A172 (cell line): ENCODE measurements at regions not wholly inside any gene's neighbourhood (a gene's known extent, or its start where the extent isn't known, plus 50 kb on each side); places are given as distances from the start of the nearest gene placed in this dataset.
A peak's percentile ranks its signal among the peaks of the same experiment; 100 is the strongest.
"Not testable (repeated sequence)": the region's sequence is repeated elsewhere in the genome, so short reads cannot be mapped to it uniquely, and the experiment has no call there.

Source experiments
- DNase-seq: peaks from one replicate; pipeline ENCODE4 v3.0.0-alpha.2; 2015; ENCODE audit warnings: low spot score

DNA sequence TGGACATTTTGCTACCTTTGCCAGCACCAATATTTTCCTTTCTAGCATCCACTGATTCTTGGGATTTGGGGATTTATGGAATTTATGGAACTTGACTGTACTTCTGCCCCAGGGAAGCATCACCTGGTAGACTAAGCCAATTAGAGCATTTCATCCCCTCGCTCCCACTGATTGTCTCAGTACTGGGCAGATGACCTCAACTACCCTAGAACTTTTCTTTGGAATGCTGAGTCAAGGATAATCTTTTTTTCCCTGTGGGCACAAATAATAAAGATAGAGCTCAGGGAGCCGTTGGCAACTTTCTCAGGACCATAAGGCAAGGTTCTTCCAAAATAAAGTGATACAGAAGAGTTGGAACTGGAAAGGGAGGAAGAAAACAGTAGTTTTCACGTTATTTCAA lies 438.4 kb downstream of the PLK2 start:
- DNase-seq: no peak

DNA sequence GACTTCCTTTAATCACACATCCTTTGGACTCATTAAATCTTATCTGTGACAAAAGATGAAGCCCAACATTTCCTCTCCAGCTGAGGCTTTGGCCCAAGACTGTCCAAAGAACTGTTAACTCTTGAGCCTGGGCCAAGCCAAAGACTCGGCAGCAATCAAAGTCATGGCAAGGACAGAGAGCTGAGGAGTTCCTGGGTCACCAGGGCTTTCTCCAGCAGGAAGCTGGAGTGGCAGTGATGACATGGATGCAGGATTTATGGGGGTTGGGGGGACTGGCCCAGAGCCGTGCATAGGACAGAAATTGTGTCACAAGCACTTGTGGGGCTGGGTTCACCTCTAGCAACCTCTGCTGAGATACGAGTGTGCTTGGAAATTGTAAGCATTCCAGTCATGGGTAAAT lies 440.3 kb downstream of the PLK2 start:
- DNase-seq: peak; percentile 29

DNA sequence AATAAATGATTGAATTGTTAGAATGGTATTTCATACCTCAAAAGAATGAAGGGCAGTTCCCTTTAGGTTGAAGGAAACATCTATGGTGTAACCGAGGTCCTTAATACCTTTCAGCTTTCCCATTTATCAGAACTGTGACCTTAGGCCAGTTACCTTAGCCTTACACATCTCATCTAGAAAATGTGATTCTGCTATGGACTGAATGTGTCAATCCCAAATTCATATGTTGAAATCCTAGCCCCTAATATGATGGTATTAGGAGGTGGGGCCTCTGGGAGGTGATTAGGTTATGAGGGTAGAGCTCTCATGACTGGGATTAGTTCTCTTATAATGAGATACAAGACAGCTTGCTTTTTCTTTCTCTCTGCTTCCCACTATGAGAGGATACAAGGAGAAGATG lies 441.9 kb downstream of the PLK2 start:
- no peak for DNase-seq

DNA sequence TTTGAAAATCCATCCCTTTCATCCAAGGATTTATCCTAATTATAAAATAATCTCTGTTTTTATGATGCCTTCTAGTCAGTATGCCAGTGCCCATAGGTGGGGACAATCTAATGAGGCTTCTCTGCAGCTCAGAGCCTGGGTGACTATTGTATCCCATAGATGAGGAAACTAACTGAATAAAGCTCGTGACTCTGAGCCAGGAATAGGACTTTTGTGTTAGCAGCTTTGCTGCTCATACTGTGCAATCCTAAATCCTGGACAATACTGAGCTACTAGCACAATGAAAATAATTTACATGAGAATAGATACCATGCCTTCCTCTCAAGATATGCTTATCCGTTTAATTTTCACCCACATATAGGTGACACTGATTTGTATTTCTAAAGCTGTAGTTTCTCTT lies 443.0 kb downstream of the PLK2 start:
- no peak for DNase-seq

DNA sequence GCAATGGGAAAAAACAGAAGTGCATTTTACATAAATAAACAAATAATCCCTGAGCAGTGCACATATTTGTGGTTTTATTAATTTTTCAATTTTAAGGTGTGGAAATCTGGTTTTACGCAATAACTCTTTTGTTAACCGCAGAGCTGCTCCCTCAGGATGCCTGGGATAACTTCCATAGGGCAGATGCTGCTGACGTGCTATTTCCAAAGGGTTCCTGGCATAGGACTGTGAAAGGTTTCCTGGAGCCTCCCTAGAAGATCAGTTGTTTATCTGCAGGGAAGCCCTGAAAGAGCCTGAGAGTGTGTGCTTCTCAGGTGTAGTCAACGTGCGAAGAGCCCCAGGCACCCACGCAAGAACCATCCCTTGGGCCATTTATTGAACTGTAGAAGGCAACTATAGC lies 443.5 kb downstream of the PLK2 start:
- no peak for DNase-seq

DNA sequence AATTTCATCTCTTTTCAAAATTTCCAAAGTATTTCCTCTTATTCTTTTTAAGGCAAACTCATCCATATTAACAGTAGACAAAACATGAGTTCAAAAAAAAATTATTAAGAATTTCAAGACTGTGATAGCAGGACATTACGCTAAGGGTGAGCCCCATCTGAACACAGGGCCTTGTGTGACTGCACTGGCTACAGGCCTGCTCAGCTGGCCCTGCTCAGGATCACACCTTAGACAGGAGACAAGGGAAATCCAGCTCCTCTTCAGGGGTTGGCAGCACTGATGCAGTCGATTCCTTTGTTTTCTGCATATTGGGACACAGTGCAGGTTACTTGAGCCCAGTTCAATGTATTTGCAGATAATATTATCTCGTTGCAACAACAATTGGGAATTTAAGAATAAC lies 444.7 kb downstream of the PLK2 start:
- no peak for DNase-seq

DNA sequence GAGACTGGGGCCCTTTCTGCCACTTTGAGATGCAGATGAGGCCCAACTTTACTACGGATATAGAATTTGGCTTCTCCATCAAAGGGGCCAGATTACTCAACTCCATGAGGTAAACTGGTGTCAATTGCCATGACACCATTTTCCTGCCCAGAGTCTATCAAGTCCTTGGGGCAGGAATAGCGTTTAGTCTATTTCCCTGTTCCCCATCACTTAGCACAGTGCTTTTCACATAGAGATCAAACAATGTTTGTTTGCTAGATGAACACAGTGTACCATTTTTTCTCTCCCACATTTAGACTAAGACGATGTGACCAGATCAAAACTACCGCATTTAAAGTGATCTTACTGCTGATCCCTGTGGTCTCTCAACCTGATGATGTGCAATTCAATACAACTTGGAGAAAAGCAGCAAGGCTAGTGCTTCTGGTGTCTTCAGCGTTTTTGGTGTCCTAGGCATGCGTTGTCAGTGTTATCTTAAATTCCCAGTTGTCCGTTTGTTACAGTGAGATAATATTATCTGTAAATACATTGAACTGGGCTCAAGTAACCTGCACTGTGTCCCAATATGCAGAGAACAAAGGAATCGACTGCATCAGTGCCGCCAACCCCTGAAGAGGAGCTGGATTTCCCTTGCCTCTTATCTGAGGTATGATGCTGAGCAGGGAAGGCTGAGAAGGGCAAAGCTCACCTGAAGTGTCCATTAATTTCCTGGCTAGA lies 446.2 kb downstream of the PLK2 start:
- no peak for DNase-seq

DNA sequence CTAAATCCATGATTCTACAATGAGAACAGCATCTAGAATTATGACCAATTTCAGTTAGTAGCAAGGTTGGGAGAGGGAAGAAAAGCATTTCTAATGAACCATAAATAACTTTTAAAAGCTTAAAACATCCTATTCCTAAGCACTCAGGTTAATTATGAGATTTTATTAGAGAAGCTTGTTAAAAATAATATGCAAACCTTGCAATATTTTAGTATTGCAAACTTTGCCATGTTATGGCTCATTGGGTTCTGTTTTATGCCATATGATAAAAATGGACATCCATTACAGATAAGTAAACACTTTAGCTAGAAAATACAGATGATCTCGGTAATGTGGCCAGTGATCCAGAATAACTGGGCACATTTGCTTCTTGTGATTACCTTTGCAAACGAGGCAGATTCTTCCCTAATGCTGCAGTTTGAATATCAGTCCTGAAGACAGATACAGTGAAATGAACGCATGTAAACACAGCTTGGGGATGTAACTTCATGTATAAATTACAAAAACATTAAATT lies 447.0 kb downstream of the PLK2 start:
- no peak for DNase-seq

DNA sequence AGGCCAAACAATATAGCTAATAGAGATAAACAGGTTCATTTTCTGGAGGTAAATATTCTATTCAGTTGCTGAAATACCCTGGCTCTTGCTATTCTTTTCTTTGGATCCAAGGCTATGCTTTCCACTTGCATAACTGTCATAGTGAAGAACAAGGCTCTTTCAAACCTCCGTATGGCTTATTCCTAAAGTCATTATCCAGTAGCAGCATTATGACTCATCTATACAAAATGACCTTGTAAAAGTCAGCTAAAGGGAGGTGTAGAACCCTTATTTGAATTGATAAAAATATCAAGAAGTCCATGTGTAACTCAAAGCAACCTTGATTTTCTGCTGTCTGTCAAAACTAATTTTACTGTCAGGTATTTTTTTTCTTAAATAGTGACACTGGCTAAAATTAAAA lies 447.8 kb downstream of the PLK2 start:
- peak; percentile 39 for DNase-seq

DNA sequence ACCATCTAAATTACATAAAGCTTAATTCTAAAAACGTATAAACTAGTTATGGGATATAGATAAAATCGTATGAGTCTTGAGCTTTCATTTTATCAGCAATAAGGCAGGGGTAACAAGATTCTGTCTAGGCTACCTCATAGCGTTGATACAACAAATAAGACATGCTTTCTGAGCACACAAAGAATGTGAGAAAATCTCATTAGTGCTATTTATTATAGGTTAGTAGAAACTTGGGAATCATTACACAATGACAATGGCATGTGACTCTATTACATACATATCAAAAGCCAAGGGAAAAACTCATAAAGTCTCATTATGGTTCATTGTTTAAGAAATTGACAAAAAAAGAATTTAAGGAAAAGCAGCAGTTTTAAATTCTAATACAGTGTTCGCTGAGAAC lies 448.6 kb downstream of the PLK2 start:
- DNase-seq: no peak

DNA sequence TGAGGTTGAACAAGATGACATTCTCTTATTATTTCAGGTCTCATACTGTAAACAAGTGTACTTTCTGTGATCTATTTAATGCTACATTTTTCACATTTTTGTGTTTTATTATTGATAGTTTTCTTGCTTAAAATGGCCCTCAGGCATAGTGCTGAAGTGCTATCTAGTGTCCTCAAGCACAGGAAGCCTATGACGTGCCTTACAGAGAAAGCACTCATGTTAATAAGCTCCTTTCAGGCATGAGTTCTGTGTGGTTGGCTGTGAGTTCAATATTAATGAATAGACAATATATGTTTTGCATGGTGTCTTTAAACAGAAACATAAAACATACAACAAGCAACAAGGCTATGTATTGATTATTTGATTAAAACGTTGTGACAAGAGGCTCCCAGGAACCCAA lies 450.1 kb downstream of the PLK2 start:
- no peak for DNase-seq

DNA sequence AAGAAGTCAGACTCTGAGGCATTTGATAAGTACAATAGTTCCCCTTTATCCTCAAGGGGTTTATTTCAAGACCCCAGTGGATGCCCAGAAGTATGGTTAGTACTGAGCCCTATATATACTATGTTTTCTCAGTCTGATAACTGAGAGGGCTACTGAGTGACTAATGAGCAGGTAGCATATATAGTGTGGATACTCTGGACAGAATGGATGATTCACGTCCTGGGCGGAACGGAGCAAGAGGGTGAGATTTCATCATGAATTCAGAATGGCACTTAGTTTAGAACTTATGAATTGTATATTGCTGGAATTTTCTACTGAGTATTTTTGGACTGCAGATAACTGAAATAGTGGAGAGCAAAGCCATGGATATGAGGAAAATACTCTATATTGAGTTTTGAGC lies 457.6 kb downstream of the PLK2 start:
- DNase-seq: peak; percentile 67

DNA sequence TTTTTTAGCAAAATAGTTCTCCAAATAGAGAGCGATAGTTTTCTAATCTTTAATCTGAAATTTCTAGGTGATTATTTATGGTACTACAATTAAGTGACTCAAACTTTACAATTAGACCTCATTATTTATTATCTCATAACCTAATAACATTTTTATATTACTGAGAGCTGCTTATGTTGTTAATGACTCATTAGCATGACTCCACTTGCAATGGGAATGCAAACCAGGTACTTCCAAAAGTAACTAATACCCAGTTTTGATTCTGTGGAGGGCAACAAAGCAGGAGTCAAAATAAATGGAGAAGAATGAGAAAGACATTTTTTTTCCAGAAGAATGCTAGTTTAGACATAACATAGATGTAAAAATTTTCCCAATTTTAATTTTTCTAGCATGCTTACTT lies 466.0 kb downstream of the PLK2 start:
- no peak for DNase-seq

DNA sequence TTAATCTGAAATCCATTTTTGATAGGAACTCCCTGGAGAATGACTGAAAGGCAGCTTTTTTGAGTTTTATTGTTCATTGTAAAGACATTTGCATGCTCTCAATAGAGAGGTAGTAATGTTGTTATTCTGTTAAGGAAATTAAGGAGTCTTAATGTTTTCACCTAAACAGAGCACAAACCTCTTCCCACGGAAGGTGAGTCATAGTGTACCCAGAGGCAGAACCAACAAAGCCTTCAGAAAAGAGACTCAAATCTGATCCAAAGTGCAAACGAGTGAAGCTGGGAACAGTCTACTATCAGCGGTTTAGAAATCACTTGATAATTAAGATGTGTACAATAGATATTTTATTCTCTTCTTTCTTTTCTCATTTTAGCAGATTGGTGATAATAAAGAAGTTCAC lies 470.5 kb downstream of the PLK2 start:
- DNase-seq: peak; percentile 19

DNA sequence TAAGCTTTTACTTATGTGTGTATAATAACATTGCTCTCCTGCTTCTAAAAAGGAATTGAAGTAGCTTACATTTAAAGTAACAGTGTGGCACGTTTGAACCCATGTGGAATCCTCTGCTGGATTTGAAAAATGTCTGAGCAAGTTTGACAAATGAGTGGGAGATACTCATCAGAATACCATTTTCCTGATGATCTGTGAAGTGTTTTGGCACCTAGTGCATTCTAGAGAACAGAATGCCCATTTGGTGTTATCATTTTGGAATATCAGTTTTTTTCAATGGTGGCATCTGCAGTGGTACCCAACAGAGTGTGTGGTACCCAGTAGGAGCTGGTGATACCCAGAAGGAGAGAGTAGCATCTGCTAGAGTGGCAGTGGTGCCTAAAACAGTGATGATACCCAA lies 471.1 kb downstream of the PLK2 start:
- DNase-seq: no peak

DNA sequence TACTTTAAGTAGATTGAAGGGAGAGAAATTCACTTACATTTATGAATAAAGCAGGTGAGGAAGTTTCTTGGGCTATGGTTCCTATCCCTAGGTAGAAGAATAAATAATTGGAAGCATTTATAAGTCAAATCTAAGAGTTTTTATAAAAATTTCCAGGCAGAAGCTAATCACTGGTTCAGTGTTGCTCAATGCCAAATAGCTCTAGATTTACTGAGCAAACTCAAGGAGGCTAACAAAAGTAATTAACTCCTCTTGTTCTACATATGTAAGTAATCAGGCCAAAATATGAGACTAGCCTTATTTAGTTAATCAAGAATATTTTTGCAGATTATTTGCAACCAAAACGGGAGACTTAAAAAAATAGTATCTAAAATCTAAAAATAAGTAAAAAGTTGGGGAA lies 472.3 kb downstream of the PLK2 start:
- no peak for DNase-seq

DNA sequence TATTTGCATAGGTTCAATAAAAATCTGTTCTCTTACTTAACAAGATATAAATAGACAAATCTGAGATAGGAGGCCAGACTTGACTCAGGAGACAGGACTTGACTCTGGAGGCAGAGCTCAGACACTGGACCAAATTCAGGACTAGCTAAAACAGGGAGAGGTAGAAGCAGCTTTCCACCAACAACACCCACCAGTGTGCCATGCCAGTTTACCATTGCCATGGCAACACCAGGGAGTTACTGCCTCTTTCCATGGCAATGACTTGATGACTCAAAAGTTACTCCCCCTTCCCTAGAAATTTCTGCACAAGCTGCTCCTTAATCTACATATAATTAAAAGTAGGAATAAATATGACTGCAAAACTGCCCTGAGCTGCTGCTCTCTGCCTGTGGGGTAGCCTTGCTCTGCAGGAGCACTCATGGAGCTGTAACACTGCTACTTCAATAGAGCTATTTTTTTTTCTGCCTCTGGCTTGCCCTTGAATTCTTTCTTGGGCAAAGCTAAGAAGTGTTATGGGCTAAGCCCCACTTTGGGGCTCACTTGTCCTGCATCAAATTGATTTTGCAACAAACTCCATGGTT lies 473.0 kb downstream of the PLK2 start:
- DNase-seq: peak; percentile 39

DNA sequence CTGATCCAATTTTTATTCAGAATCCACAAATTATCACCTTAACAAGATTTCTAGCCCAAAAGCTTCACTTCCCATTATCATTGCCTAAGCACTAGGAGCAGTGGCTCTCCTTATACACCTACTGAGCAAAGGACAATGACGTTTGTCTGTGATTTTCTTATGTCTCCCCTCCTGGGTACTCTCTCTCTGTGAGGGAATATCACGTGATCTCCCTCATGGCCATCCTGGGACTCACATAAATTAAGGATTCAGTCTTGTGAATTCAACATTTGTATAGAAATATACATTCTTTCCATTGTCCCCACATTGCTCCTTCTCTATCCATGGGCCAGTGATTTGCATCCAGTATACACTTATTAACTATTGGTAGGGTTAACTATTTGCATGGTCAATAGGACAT lies 476.5 kb downstream of the PLK2 start:
- no peak for DNase-seq

DNA sequence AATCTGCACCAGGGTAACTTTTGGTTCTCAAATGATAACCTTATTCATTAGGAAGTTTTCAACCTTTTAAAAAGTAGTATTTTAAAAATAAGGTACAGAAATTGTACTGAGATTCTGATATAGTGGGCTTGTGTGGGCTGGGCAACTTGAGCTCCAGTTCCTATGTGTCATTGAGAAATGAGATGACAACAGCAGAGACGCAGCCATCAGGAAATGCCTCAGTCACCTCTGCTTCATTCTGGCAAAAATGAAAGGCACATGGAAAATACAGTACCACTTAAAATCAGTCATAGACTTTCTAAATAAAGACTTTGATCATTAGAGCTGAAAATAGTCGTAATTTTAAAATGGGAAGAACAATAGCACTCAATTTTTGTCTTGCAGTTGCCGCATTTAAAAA lies 480.2 kb downstream of the PLK2 start:
- no peak for DNase-seq

DNA sequence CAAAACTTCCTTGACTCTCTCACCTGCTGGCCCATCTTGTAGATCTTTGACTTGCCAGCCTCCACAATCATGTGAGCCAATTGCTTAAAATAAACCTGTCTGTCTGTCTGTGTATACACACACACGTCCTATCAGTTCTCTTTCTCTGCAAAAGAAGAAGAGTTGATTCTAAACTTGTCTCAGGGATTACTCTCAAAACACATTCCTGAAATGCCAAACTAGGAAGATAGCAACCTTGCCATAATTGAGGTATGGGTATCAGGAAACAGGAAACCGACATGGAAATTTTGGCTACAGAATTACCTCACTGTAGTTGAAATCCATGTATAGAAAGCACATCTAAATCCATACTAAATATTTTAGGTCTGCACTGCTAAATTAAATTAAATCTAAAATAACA lies 483.4 kb downstream of the PLK2 start:
- DNase-seq: no peak

DNA sequence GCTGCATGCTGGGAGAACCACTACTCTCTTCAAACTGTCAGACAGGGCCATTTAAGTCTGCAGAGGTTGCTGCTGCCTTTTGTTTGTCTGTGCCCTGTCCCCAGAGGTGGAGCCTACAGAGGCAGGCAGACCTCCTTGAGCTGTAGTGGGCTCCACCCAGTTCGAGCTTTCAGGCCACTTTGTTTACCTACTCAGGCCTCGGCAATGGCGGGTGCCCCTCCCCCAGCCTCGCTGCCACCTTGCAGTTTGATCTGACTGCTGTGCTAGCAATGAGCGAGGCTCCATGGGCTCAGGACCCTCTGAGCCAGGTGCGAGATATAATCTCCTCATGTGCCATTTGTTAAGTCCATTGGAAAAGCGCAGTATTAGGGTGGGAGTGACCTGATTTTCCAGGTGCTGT lies 487.8 kb downstream of the PLK2 start:
- DNase-seq: not testable (repeated sequence)

DNA sequence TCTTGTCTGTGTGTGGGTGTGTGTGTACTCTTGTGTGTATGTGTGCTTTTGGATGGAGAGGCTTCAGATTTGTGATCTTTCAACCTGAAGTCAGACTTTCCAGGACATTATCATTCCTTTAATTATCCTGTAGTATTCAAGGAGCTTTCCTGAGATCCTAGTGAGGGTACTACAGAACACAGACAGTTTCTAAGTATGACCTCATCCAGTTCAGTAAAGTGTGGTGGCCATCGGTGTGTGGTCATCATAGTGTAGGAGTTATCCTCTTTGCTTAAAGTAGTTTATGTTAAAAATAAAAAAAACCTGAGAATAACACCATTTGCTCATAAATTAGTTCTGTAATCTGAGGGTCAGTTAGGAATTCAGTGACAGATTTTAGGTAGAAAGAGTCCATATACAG lies 478.0 kb upstream of the ACTBL2 start:
- no peak for DNase-seq

DNA sequence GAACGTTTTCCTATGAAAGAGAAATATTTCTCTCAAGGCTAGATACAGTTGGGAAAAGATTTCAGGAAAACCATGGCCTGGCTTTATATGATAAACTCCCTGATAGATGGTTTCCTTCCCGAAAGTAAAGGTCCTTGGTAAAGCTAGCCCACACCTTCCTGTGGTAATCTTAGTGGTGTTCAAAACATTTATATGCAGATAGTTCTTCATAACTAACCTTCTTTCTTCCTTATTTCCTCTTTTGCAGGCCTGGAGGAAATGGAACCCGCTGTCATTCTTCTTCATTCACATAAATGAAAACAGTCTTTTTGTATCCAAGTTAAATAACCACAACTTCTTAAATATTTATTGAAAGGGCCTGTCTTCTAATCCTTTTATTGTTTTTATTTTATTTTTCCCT lies 474.0 kb upstream of the ACTBL2 start:
- DNase-seq: no peak

DNA sequence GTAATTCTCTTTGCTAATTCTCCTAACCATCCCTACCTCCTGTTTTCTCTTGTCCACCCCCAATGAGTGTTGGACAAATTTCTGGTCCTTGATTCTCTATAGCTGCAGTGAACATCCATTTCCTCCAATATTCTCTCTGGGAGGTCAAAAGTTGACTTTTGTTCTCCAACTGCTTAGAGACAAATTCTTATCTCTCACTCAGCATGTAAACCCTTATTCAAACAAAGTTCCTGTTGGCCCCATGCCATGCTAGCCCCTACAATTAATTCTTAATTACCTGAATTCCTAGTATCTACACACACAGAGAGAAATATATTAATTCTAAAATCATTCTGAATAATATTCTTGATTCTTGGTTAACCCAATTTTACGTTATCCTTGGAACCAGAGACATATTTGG lies 472.9 kb upstream of the ACTBL2 start:
- no peak for DNase-seq
